Sigmoid colon (tissue), 4 donors: ENCODE measurements at regions not wholly inside any gene's neighbourhood (a gene's known extent, or its start where the extent isn't known, plus 50 kb on each side); places are given as distances from the start of the nearest gene placed in this dataset.

Experiments
- POLR2A ChIP-seq, 2 donors: fragments of 450-650 bp; IDR thresholded peaks; one replicate each; pipeline ENCODE4 v1.6.1; 2016; ENCODE audit warnings: antibody characterized with exemption in 2 of 2, mild to moderate bottlenecking in 2 of 2, moderate library complexity in 2 of 2
- POLR2AphosphoS5 ChIP-seq, 4 donors: sonication (generic); formaldehyde crosslinking; IDR thresholded peaks; one replicate each; pipeline ENCODE4 v1.6.1; 2017; ENCODE audit warnings: antibody characterized with exemption in 4 of 4
- TF ChIP-seq, protein P1 (sequence below), 4 experiments: fragments of 450-650 bp in 3 of 4; fragments of 200-600 bp in 1 of 4; IDR thresholded peaks; one replicate each; pipeline ENCODE4 v1.5.1; 2016 to 2019; ENCODE audit warnings: antibody characterized with exemption in 4 of 4, mild to moderate bottlenecking in 3 of 4, moderate library complexity in 2 of 4

GRCh38 chr2:13654416-13654815 is 937.7 kb downstream of the TRIB2 start:
- TF ChIP-seq, protein P1, sequence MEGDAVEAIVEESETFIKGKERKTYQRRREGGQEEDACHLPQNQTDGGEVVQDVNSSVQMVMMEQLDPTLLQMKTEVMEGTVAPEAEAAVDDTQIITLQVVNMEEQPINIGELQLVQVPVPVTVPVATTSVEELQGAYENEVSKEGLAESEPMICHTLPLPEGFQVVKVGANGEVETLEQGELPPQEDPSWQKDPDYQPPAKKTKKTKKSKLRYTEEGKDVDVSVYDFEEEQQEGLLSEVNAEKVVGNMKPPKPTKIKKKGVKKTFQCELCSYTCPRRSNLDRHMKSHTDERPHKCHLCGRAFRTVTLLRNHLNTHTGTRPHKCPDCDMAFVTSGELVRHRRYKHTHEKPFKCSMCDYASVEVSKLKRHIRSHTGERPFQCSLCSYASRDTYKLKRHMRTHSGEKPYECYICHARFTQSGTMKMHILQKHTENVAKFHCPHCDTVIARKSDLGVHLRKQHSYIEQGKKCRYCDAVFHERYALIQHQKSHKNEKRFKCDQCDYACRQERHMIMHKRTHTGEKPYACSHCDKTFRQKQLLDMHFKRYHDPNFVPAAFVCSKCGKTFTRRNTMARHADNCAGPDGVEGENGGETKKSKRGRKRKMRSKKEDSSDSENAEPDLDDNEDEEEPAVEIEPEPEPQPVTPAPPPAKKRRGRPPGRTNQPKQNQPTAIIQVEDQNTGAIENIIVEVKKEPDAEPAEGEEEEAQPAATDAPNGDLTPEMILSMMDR (IDR thresholded peaks at IDR 0.05), result no peak
- TF ChIP-seq POLR2A (IDR thresholded peaks at IDR 0.05) (no peak), POLR2AphosphoS5 (IDR thresholded peaks at IDR 0.05) (no peak)
